Upper lobe of left lung (tissue), 6 donors: ENCODE measurements at regions not wholly inside any gene's neighbourhood (a gene's known extent, or its start where the extent isn't known, plus 50 kb on each side); places are given as distances from the start of the nearest gene placed in this dataset.

Source experiments
- ATAC-seq, 2 donors: fragments of 200-7000 bp; cut with Tn5 transposase; one replicate each; pipeline ENCODE4 v1.9.1; 2022; ENCODE audit warnings: mild to moderate bottlenecking in 2 of 2, moderate library complexity in 2 of 2; ENCODE audit not compliant: low FRiP score in 2 of 2
- DNase-seq, 2 donors: peaks; one replicate each; pipeline ENCODE4 v3.0.0-alpha.2; 2019 to 2020
- H3K27ac ChIP-seq, 4 donors: fragments of 200-600 bp; sonication (generic); one replicate each; pipeline ENCODE4 v1.5.1; 2016 to 2019
- H3K27me3 ChIP-seq, 4 donors: fragments of 200-600 bp; sonication (generic); one replicate each; pipeline ENCODE4 v1.5.1; 2017 to 2019
- H3K36me3 ChIP-seq, 4 donors: fragments of 200-600 bp; sonication (generic); one replicate each; pipeline ENCODE4 v1.5.1; 2016 to 2019
- H3K4me1 ChIP-seq, 4 donors: fragments of 200-600 bp; sonication (generic); one replicate each; pipeline ENCODE4 v1.5.1; 2018 to 2019
- H3K4me3 ChIP-seq, 4 donors: fragments of 200-600 bp; sonication (generic); one replicate each; pipeline ENCODE4 v1.5.1; 2017 to 2019; ENCODE audit warnings: mild to moderate bottlenecking in 2 of 4, moderate library complexity in 1 of 4
- H3K9me3 ChIP-seq, 4 donors: fragments of 200-600 bp; sonication (generic); one replicate each; pipeline ENCODE4 v1.5.1; 2018 to 2019
- CTCF ChIP-seq, 6 experiments: fragments of 450-650 bp in 4 of 6; fragments of 200-600 bp in 2 of 6; sonication (generic) in 2 of 6; IDR thresholded peaks; one replicate each; pipeline ENCODE4 v1.5.1; 2016 to 2019; ENCODE audit warnings: antibody characterized with exemption in 6 of 6
- EP300 ChIP-seq, 4 donors: sonication (generic); formaldehyde crosslinking; IDR thresholded peaks; one replicate each; pipeline ENCODE4 v1.5.1; 2017; ENCODE audit warnings: antibody characterized with exemption in 4 of 4, control low read depth in 2 of 4
- POLR2A ChIP-seq, 4 donors: fragments of 450-650 bp; IDR thresholded peaks; one replicate each; pipeline ENCODE4 v1.5.1; 2016 to 2017; ENCODE audit warnings: antibody characterized with exemption in 4 of 4, mild to moderate bottlenecking in 2 of 4
- POLR2AphosphoS5 ChIP-seq, 2 donors: sonication (generic); formaldehyde crosslinking; IDR thresholded peaks; one replicate each; pipeline ENCODE4 v1.5.1; 2017; ENCODE audit warnings: antibody characterized with exemption in 2 of 2
- WGBS, 2 donors: methylation state at CpG; one replicate each; pipeline ENCODE4 v1.1.5; 2017 to 2018; 5-methylcytosine and 5-hydroxymethylcytosine counted together
- donor health status: DM: no; HTN: no; CAD: no; lungs with moderate emphysema.
- donor health status: DM: no; HTN: yes; CAD: no; lungs with severe emphysema.

GRCh38 chr4:41409594-41409895, 128.4 kb upstream of the LIMCH1 start:
- ATAC-seq: no peak
- Histone ChIP-seq H3K27ac (no peak overlapping the region), H3K9me3 (no peaks in the 10 kb centered on the region), H3K36me3 (no peaks in the 10 kb centered on the region), H3K27me3 (no peaks in the 10 kb centered on the region), H3K4me3 (no peak overlapping the region), H3K4me1 (peaks cover 4 to 20% (median 12%) of the 10 kb centered on the region in 4 donors)
- DNase-seq: no peak
- TF ChIP-seq POLR2AphosphoS5 (IDR thresholded peaks at IDR 0.05) (no peak), POLR2A (IDR thresholded peaks at IDR 0.05) (no peak), EP300 (IDR thresholded peaks at IDR 0.05) (no peak), CTCF (IDR thresholded peaks at IDR 0.05) (no peak)
- WGBS, 2 donors: 72 to 82% methylated on average over 2 of the region's 2 CpGs

- no peak for TF ChIP-seq CTCF (IDR thresholded peaks at IDR 0.05)
- TF ChIP-seq POLR2AphosphoS5 (IDR thresholded peaks at IDR 0.05): no peak
- TF ChIP-seq EP300 (IDR thresholded peaks at IDR 0.05): no peak
- no peak for TF ChIP-seq POLR2A (IDR thresholded peaks at IDR 0.05)
- H3K4me1 ChIP-seq: peaks cover 4 to 20% (median 12%) of the 10 kb centered on the region in 4 donors
- H3K27ac ChIP-seq: no peak overlapping the region
- no peaks in the 10 kb centered on the region for H3K36me3 ChIP-seq
- ATAC-seq (no peak), DNase-seq (no peak)
- WGBS, 2 donors: 69 to 78% methylated on average over 3 of the region's 3 CpGs
- no peaks in the 10 kb centered on the region for H3K27me3 ChIP-seq
- no peaks in the 10 kb centered on the region for H3K9me3 ChIP-seq
- H3K4me3 ChIP-seq: no peak overlapping the region
Measured at GRCh38 chr4:41410049-41410448, 127.9 kb upstream of the LIMCH1 start.

GRCh38 chr4:41413670-41414411, 124.1 kb upstream of the LIMCH1 start:
- no peak overlapping the region for H3K27ac ChIP-seq
- H3K27me3 ChIP-seq: no peaks in the 10 kb centered on the region
- no peaks in the 10 kb centered on the region for H3K9me3 ChIP-seq
- no peaks in the 10 kb centered on the region for H3K36me3 ChIP-seq
- no peak for ATAC-seq
- no peak for DNase-seq
- 40 to 43% methylated on average over 8 of the region's 8 CpGs for WGBS, 2 donors
- H3K4me3 ChIP-seq: no peak overlapping the region
- TF ChIP-seq CTCF (IDR thresholded peaks at IDR 0.05): no peak
- TF ChIP-seq EP300 (IDR thresholded peaks at IDR 0.05): no peak
- TF ChIP-seq POLR2A (IDR thresholded peaks at IDR 0.05): no peak
- no peak for TF ChIP-seq POLR2AphosphoS5 (IDR thresholded peaks at IDR 0.05)
- H3K4me1 ChIP-seq: peaks cover 0 to 24% (median 14%) of the 10 kb centered on the region in 4 donors

- 64 to 72% methylated on average over 6 to 7 of the region's 7 CpGs for WGBS, 2 donors
- ATAC-seq: no peak
- Histone ChIP-seq H3K4me3 (no peak overlapping the region), H3K9me3 (no peaks in the 10 kb centered on the region), H3K4me1 (peaks cover 0 to 24% (median 15%) of the 10 kb centered on the region in 4 donors), H3K27me3 (no peaks in the 10 kb centered on the region), H3K36me3 (no peaks in the 10 kb centered on the region), H3K27ac (no peak overlapping the region)
- DNase-seq: no peak
- TF ChIP-seq POLR2A (IDR thresholded peaks at IDR 0.05): no peak
Measured at GRCh38 chr4:41414412-41414779, 123.6 kb upstream of the LIMCH1 start.

- no peak overlapping the region for H3K4me3 ChIP-seq
- DNase-seq (peak; percentile 31 to 48), ATAC-seq (peak; percentile 66 to 68)
- no peaks in the 10 kb centered on the region for H3K9me3 ChIP-seq
- WGBS, 2 donors: 57 to 71% methylated on average over 7 to 8 of the region's 8 CpGs
- peaks cover 0 to 14% (median 10%) of the 10 kb centered on the region in 4 donors for H3K4me1 ChIP-seq
- peak overlapping the region in 3 of 4 donors; percentile 2 to 49 (median 23) for H3K27ac ChIP-seq
- no peaks in the 10 kb centered on the region for H3K27me3 ChIP-seq
- peaks cover 0 to 3% (median 0%) of the 10 kb centered on the region in 4 donors for H3K36me3 ChIP-seq
- TF ChIP-seq POLR2A (IDR thresholded peaks at IDR 0.05) (no peak), POLR2AphosphoS5 (IDR thresholded peaks at IDR 0.05) (peak; percentile 35 to 39), EP300 (IDR thresholded peaks at IDR 0.05) (no peak), CTCF (IDR thresholded peaks at IDR 0.05) (no peak)
Measured at GRCh38 chr4:41418444-41418843, 119.5 kb upstream of the LIMCH1 start.
